8988T (cell line): ENCODE measurements at regions not wholly inside any gene's neighbourhood (a gene's known extent, or its start where the extent isn't known, plus 50 kb on each side); places are given as distances from the start of the nearest gene placed in this dataset.
"Not testable (repeated sequence)": the region's sequence is repeated elsewhere in the genome, so short reads cannot be mapped to it uniquely, and the experiment has no call there.

ENCODE experiments used
- DNase-seq: peaks from one replicate; pipeline ENCODE4 v3.0.0; 2011

GRCh38 chr2:138901530-138901929 is 121.3 kb upstream of the NXPH2 start:
- DNase-seq, result no peak

GRCh38 chr2:138898855-138899254 is 118.7 kb upstream of the NXPH2 start:
- no peak for DNase-seq

GRCh38 chr2:138897274-138897673 is 117.1 kb upstream of the NXPH2 start:
- DNase-seq, result no peak

GRCh38 chr2:138893746-138894145 is 113.6 kb upstream of the NXPH2 start:
- DNase-seq, result no peak

GRCh38 chr2:138881126-138881525 is 100.9 kb upstream of the NXPH2 start:
- DNase-seq, result no peak

- DNase-seq, result no peak
These were observed 99.7 kb upstream of the NXPH2 start for GRCh38 chr2:138879931-138880330.

- DNase-seq, result no peak
These were observed 97.2 kb upstream of the NXPH2 start for GRCh38 chr2:138877421-138877820.

- no peak for DNase-seq
These were observed 94.1 kb upstream of the NXPH2 start for GRCh38 chr2:138874251-138874650.

GRCh38 chr2:138872116-138872515 is 91.9 kb upstream of the NXPH2 start:
- not testable (repeated sequence) for DNase-seq

GRCh38 chr2:138871312-138871711 is 91.1 kb upstream of the NXPH2 start:
- DNase-seq, result no peak

- DNase-seq, result no peak
These were observed 87.2 kb upstream of the NXPH2 start for GRCh38 chr2:138867341-138867740.

GRCh38 chr2:138866797-138867196 is 86.6 kb upstream of the NXPH2 start:
- no peak for DNase-seq

GRCh38 chr2:138853761-138854160 is 73.6 kb upstream of the NXPH2 start:
- no peak for DNase-seq

- DNase-seq, result no peak
These were observed 73.1 kb upstream of the NXPH2 start for GRCh38 chr2:138853296-138853695.

GRCh38 chr2:138846216-138846821 is 66.1 kb upstream of the NXPH2 start:
- DNase-seq, result peak; percentile 23

- no peak for DNase-seq
These were observed 62.2 kb upstream of the NXPH2 start for GRCh38 chr2:138842341-138842740.

GRCh38 chr2:138841459-138841858 is 61.3 kb upstream of the NXPH2 start:
- no peak for DNase-seq

- no peak for DNase-seq
These were observed 58.8 kb upstream of the NXPH2 start for GRCh38 chr2:138838851-138839620.

- DNase-seq, result no peak
These were observed 51.5 kb upstream of the NXPH2 start for GRCh38 chr2:138831691-138832090.

GRCh38 chr2:138831154-138831553 is 51.0 kb upstream of the NXPH2 start:
- DNase-seq, result no peak

- no peak for DNase-seq
These were observed 50.4 kb upstream of the NXPH2 start for GRCh38 chr2:138830547-138830946.
